HCT116 (cell line): ENCODE measurements at regions not wholly inside any gene's neighbourhood (a gene's known extent, or its start where the extent isn't known, plus 50 kb on each side); places are given as distances from the start of the nearest gene placed in this dataset.

Experiments
- CEBPB ChIP-seq: IDR thresholded peaks from 2 replicates; pipeline ENCODE4 v1.6.1; 2012; ENCODE audit warnings: low read depth
- EGR1 ChIP-seq: IDR thresholded peaks from 2 replicates; pipeline ENCODE4 v1.6.1; 2012; ENCODE audit warnings: low read depth
- EZH2 ChIP-seq: fragments of 200-600 bp; sonication (generic); IDR thresholded peaks from 2 replicates; pipeline ENCODE4 v1.6.1; 2017; ENCODE audit warnings: antibody characterized with exemption, mixed run types
- EZH2phosphoT487 ChIP-seq: fragments of 200-600 bp; IDR thresholded peaks from 2 replicates; pipeline ENCODE4 v1.6.1; 2018; ENCODE audit warnings: antibody characterized with exemption, borderline replicate concordance
- JUND ChIP-seq: IDR thresholded peaks from 2 replicates; pipeline ENCODE4 v1.6.1; 2012
- POLR2A ChIP-seq: IDR thresholded peaks from 2 replicates; pipeline ENCODE4 v1.7.0; 2011; ENCODE audit warnings: borderline replicate concordance; ENCODE audit not compliant: insufficient read depth, insufficient read length; ENCODE audit errors: extremely low read depth
- POLR2AphosphoS5 ChIP-seq: IDR thresholded peaks from 2 replicates; pipeline ENCODE4 v1.6.1; 2011; ENCODE audit warnings: mild to moderate bottlenecking, low read depth, low read length, moderate library complexity
- RAD21 ChIP-seq: IDR thresholded peaks from 2 replicates; pipeline ENCODE4 v1.6.1; 2012; ENCODE audit warnings: low read depth, mild to moderate bottlenecking
- SP1 ChIP-seq: IDR thresholded peaks from 2 replicates; pipeline ENCODE4 v1.6.1; 2012; ENCODE audit warnings: low read depth
- ZNF274 ChIP-seq: fragments of 200-500 bp; sonication (Bioruptor generic); IDR thresholded peaks from 2 replicates; pipeline ENCODE4 v1.6.1; 2014; ENCODE audit warnings: mild to moderate bottlenecking, low read depth, low read length, inconsistent platforms
- TF ChIP-seq, protein P1 (sequence below), 3 experiments: fragments of 200-600 bp in 1 of 3; sonication (generic) in 1 of 3; IDR thresholded peaks in 2 of 3; conservative IDR thresholded peaks in 1 of 3; 2 replicates each; pipeline ENCODE4 v1.5.1; 2012 to 2017; ENCODE audit warnings: low read depth in 2 of 3, low read length in 2 of 3, antibody characterized with exemption in 1 of 3, borderline replicate concordance in 1 of 3, control low read depth in 1 of 3, mild to moderate bottlenecking in 1 of 3, mixed read lengths in 1 of 3, mixed run types in 1 of 3, moderate library complexity in 1 of 3; ENCODE audit not compliant: insufficient read depth in 1 of 3
- TF ChIP-seq, protein P2 (sequence below): IDR thresholded peaks from 2 replicates; pipeline ENCODE4 v1.6.1; 2012; ENCODE audit warnings: low read depth
- TF ChIP-seq, protein P3 (sequence below): IDR thresholded peaks from 2 replicates; pipeline ENCODE4 v1.6.1; 2012

DNA sequence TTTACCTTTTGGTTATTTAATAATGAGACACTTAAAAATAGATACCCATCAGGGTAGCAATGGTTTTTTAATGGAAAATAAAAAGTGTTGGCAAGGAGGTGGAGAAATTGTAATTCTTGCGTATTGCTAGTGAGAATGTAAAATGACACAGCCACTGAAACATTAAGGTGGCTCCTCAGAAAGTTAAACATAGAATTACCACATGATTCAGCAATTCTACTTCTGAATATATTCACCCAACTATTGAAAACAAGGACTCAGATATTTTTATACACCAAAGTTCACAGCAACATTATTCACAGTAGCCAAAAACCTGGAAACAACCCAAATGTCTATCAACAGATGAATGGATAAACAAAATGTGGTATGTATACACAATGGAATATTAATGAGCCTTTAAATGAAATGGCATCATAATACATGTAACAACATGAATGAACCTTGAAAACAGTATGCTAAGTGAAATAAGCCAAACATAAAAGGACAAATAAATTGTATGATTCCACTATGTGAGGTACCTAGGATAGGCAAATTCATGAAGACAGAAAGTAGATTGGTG lies 163.5 kb downstream of the IMPG2 start:
- TF ChIP-seq JUND = no peak
- TF ChIP-seq POLR2AphosphoS5 = no peak
- TF ChIP-seq, protein P1, sequence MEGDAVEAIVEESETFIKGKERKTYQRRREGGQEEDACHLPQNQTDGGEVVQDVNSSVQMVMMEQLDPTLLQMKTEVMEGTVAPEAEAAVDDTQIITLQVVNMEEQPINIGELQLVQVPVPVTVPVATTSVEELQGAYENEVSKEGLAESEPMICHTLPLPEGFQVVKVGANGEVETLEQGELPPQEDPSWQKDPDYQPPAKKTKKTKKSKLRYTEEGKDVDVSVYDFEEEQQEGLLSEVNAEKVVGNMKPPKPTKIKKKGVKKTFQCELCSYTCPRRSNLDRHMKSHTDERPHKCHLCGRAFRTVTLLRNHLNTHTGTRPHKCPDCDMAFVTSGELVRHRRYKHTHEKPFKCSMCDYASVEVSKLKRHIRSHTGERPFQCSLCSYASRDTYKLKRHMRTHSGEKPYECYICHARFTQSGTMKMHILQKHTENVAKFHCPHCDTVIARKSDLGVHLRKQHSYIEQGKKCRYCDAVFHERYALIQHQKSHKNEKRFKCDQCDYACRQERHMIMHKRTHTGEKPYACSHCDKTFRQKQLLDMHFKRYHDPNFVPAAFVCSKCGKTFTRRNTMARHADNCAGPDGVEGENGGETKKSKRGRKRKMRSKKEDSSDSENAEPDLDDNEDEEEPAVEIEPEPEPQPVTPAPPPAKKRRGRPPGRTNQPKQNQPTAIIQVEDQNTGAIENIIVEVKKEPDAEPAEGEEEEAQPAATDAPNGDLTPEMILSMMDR (IDR thresholded peaks at IDR 0.05 in 2 of 3, conservative IDR thresholded peaks at IDR 0.05 in 1 of 3; ENCODE audit: borderline replicate concordance in 1 of 3, insufficient read depth in 1 of 3, low read depth in 2 of 3, low read length in 2 of 3) = no peak
- TF ChIP-seq POLR2A = no peak
- TF ChIP-seq, protein P2, sequence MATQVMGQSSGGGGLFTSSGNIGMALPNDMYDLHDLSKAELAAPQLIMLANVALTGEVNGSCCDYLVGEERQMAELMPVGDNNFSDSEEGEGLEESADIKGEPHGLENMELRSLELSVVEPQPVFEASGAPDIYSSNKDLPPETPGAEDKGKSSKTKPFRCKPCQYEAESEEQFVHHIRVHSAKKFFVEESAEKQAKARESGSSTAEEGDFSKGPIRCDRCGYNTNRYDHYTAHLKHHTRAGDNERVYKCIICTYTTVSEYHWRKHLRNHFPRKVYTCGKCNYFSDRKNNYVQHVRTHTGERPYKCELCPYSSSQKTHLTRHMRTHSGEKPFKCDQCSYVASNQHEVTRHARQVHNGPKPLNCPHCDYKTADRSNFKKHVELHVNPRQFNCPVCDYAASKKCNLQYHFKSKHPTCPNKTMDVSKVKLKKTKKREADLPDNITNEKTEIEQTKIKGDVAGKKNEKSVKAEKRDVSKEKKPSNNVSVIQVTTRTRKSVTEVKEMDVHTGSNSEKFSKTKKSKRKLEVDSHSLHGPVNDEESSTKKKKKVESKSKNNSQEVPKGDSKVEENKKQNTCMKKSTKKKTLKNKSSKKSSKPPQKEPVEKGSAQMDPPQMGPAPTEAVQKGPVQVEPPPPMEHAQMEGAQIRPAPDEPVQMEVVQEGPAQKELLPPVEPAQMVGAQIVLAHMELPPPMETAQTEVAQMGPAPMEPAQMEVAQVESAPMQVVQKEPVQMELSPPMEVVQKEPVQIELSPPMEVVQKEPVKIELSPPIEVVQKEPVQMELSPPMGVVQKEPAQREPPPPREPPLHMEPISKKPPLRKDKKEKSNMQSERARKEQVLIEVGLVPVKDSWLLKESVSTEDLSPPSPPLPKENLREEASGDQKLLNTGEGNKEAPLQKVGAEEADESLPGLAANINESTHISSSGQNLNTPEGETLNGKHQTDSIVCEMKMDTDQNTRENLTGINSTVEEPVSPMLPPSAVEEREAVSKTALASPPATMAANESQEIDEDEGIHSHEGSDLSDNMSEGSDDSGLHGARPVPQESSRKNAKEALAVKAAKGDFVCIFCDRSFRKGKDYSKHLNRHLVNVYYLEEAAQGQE = no peak
- no peak for TF ChIP-seq EZH2phosphoT487
- no peak for TF ChIP-seq SP1
- no peak for TF ChIP-seq EZH2
- no peak for TF ChIP-seq ZNF274
- TF ChIP-seq RAD21 = no peak
- TF ChIP-seq CEBPB = no peak
- TF ChIP-seq, protein P3, sequence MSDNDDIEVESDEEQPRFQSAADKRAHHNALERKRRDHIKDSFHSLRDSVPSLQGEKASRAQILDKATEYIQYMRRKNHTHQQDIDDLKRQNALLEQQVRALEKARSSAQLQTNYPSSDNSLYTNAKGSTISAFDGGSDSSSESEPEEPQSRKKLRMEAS = no peak
- TF ChIP-seq EGR1 = no peak
